RWPE1 (cell line): ENCODE measurements at regions not wholly inside any gene's neighbourhood (a gene's known extent, or its start where the extent isn't known, plus 50 kb on each side); places are given as distances from the start of the nearest gene placed in this dataset.

Source experiments
- CTCF ChIA-PET: fragments of 350-600 bp; sonication (Branson Sonifier 250); formaldehyde crosslinking; extraction: SDS; loops from one replicate; lab custom pipeline; 2021; lab: Yijun Ruan, JAX
- POLR2A ChIA-PET: fragments of 400-600 bp; formaldehyde crosslinking; extraction: SDS; loops from one replicate; lab custom pipeline; 2020; ENCODE audit warnings: antibody characterized with exemption; ENCODE audit not compliant: low non-redundant PET; lab: Yijun Ruan, JAX
- DNase-seq: peaks from one replicate; pipeline ENCODE4 v3.0.0; 2012; ENCODE audit warnings: low spot score
- H3K27ac ChIP-seq: fragments of 450-650 bp; 2 replicates; pipeline ENCODE4 v1.5.1; 2017
- CTCF ChIP-seq: fragments of 450-650 bp; conservative IDR thresholded peaks from 2 replicates; pipeline ENCODE4 v1.5.1; 2017; ENCODE audit warnings: low read depth, mild to moderate bottlenecking

GRCh38 chr2:140122001-140122400, 1341.8 kb upstream of the NXPH2 start:
- ChIA-PET CTCF (interaction anchor here (0.6 kb wide), 1 partner anchor 33 kb away, joined by 6 read pairs; no protein-coding TSS in a partner anchor), POLR2A (no interaction called here)
- no peak for TF ChIP-seq CTCF
- no peak for DNase-seq
- no peak overlapping the region for H3K27ac ChIP-seq

GRCh38 chr2:140117386-140117785, 1337.2 kb upstream of the NXPH2 start:
- POLR2A ChIA-PET = no interaction called here
- H3K27ac ChIP-seq = no peak overlapping the region
- no peak for TF ChIP-seq CTCF
- CTCF ChIA-PET = no interaction called here
- no peak for DNase-seq

GRCh38 chr2:140108706-140109475, 1328.7 kb upstream of the NXPH2 start:
- ChIA-PET POLR2A (no interaction called here), CTCF (no interaction called here)
- no peak overlapping the region for H3K27ac ChIP-seq
- TF ChIP-seq CTCF = no peak
- no peak for DNase-seq

GRCh38 chr2:140091926-140092325, 1311.7 kb upstream of the NXPH2 start:
- no peak overlapping the region for H3K27ac ChIP-seq
- TF ChIP-seq CTCF = no peak
- ChIA-PET CTCF (no interaction called here), POLR2A (no interaction called here)
- no peak for DNase-seq

- no peak overlapping the region for H3K27ac ChIP-seq
- POLR2A ChIA-PET = no interaction called here
- CTCF ChIA-PET = no interaction called here
- DNase-seq = no peak
- no peak for TF ChIP-seq CTCF
Measured at GRCh38 chr2:140086964-140087363, 1306.8 kb upstream of the NXPH2 start.

- H3K27ac ChIP-seq = no peak overlapping the region
- TF ChIP-seq CTCF = no peak
- DNase-seq = no peak
- CTCF ChIA-PET = interaction anchor here (0.7 kb wide), 1 partner anchor 778 kb away, joined by 3 read pairs; no protein-coding TSS in a partner anchor
- POLR2A ChIA-PET = no interaction called here
Measured at GRCh38 chr2:140085674-140086073, 1305.5 kb upstream of the NXPH2 start.
